CD4-positive, alpha-beta T cell (primary cell): ENCODE measurements at regions not wholly inside any gene's neighbourhood (a gene's known extent, or its start where the extent isn't known, plus 50 kb on each side); places are given as distances from the start of the nearest gene placed in this dataset.

ENCODE experiments used
- ATAC-seq: fragments of 200-7000 bp; cut with Tn5 transposase; one replicate; pipeline ENCODE4 v1.10.0; 2022; ENCODE audit warnings: mild to moderate bottlenecking; ENCODE audit not compliant: poor library complexity
- CTCF ChIA-PET: fragments of 350-600 bp; sonication (Branson Sonifier 250); formaldehyde crosslinking; loops from one replicate; lab custom pipeline; 2021; ENCODE audit warnings: antibody characterized with exemption, inconsistent platforms; lab: Charles Lee
- POLR2A ChIA-PET: fragments of 350-600 bp; sonication (Branson Sonifier 250); formaldehyde crosslinking; loops from one replicate; lab custom pipeline; 2021; ENCODE audit warnings: antibody characterized with exemption, inconsistent platforms; lab: Charles Lee
- DNase-seq, 14 experiments: peaks; one replicate each; pipeline ENCODE4 v3.0.0-alpha.2; 2013 to 2020; ENCODE audit warnings: mixed read lengths in 2 of 14
- H3K27ac ChIP-seq, 2 donors: one replicate each; pipeline versions ENCODE4 v1.5.1 to v1.7.0; 2013; ENCODE audit warnings: low read length in 2 of 2, low read depth in 1 of 2, mild to moderate bottlenecking in 1 of 2
- H3K27me3 ChIP-seq, 2 experiments: 1 replicate in 1 of 2; 2 replicates in 1 of 2; pipeline versions ENCODE4 v1.6.1 to v1.7.0; 2013; ENCODE audit warnings: low read length in 2 of 2, control low read depth in 1 of 2, mild to moderate bottlenecking in 1 of 2, moderate library complexity in 1 of 2; ENCODE audit not compliant: insufficient read depth in 2 of 2, control insufficient read depth in 1 of 2
- H3K36me3 ChIP-seq: one replicate; pipeline ENCODE4 v1.6.1; 2013; ENCODE audit warnings: low read length, control low read depth; ENCODE audit not compliant: insufficient read depth
- H3K4me1 ChIP-seq: one replicate; pipeline ENCODE4 v1.6.1; 2013; ENCODE audit warnings: low read length, control low read depth; ENCODE audit not compliant: insufficient read depth
- H3K4me3 ChIP-seq: one replicate; pipeline ENCODE4 v1.5.1; 2013; ENCODE audit warnings: mild to moderate bottlenecking, low read length, moderate library complexity
- H3K9me3 ChIP-seq, 2 experiments: 1 replicate in 1 of 2; 2 replicates in 1 of 2; pipeline versions ENCODE4 v1.6.1 to v1.7.0; 2013; ENCODE audit warnings: low read length in 2 of 2, mild to moderate bottlenecking in 2 of 2, control low read depth in 1 of 2, moderate library complexity in 1 of 2; ENCODE audit not compliant: control insufficient read depth in 1 of 2, insufficient read depth in 1 of 2
- H3K27ac Mint-ChIP-seq: one replicate; pipeline ENCODE4 v1.8.0; 2020; ENCODE audit warnings: mixed read lengths
- H3K27me3 Mint-ChIP-seq: one replicate; pipeline ENCODE4 v1.8.0; 2021; ENCODE audit warnings: mixed read lengths
- H3K36me3 Mint-ChIP-seq: one replicate; pipeline ENCODE4 v1.8.0; 2021; ENCODE audit warnings: low read depth, mixed read lengths
- H3K4me1 Mint-ChIP-seq: one replicate; pipeline ENCODE4 v1.8.0; 2021; ENCODE audit warnings: low read depth, mixed read lengths
- H3K4me3 Mint-ChIP-seq: one replicate; pipeline ENCODE4 v1.8.0; 2020; ENCODE audit warnings: mild to moderate bottlenecking, mixed read lengths
- H3K9me3 Mint-ChIP-seq: one replicate; pipeline ENCODE4 v1.8.0; 2020; ENCODE audit warnings: mixed read lengths
- intact Hi-C, 2 experiments: fragments of 100-400 bp; cut with DNase I in 1 of 2; cut with micrococcal nuclease in 1 of 2; formaldehyde crosslinking; loops; one replicate each; pipeline versions ENCODE4 v1.15.1 to v1.9.0; 2023 to 2025; cut with DNase I, micrococcal nuclease
- TF ChIP-seq, protein P1 (sequence below): fragments of 200-600 bp; IDR thresholded peaks from one replicate; pipeline ENCODE4 v1.8.0; 2022; ENCODE audit warnings: antibody characterized with exemption, mild to moderate bottlenecking

DNA sequence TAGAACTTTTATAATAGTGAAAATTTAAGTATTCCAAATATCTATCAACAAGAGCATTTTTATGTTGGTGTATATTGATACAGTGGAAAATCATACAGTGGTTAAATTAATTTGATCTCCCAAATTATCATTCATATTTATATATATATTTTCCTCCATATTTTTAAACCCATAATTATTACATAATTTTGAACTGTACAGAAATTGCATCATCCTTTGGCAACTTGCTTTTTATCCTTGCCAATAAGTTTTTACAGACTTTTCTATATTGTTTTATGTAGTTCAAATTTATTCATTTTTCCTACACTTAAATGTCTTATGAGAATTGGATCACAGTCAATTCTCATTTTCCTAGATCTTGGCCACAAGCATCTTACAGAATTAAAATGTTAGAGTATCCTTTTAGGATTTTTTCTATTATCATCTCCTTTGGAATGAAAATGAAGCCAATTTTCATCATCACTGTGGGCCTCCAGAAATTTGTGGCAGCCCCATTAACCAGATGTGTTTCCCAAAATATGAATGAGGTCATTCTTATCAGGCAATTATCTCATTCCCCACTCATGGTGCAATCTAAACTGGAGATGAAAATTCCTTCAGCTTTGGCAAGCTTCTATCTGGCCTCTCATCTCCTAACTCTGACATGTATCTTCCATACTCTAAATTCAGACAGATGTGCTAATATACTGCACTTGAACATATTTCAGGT, 94.2 kb upstream of the DLGAP1 start:
- ATAC-seq: no peak
- TF ChIP-seq, protein P1, sequence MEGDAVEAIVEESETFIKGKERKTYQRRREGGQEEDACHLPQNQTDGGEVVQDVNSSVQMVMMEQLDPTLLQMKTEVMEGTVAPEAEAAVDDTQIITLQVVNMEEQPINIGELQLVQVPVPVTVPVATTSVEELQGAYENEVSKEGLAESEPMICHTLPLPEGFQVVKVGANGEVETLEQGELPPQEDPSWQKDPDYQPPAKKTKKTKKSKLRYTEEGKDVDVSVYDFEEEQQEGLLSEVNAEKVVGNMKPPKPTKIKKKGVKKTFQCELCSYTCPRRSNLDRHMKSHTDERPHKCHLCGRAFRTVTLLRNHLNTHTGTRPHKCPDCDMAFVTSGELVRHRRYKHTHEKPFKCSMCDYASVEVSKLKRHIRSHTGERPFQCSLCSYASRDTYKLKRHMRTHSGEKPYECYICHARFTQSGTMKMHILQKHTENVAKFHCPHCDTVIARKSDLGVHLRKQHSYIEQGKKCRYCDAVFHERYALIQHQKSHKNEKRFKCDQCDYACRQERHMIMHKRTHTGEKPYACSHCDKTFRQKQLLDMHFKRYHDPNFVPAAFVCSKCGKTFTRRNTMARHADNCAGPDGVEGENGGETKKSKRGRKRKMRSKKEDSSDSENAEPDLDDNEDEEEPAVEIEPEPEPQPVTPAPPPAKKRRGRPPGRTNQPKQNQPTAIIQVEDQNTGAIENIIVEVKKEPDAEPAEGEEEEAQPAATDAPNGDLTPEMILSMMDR: no peak
- ChIA-PET POLR2A (no interaction called here), CTCF (no interaction called here)
- no peaks in the 10 kb centered on the region for H3K27me3 Mint-ChIP-seq
- H3K4me3 ChIP-seq: no peak overlapping the region
- H3K4me3 Mint-ChIP-seq: no peak overlapping the region
- H3K27me3 ChIP-seq: no peaks in the 10 kb centered on the region
- intact Hi-C loops: no loop called here
- no peak for DNase-seq
- H3K36me3 ChIP-seq: no peaks in the 10 kb centered on the region
- H3K4me1 Mint-ChIP-seq: no peaks in the 10 kb centered on the region
- H3K36me3 Mint-ChIP-seq: no peaks in the 10 kb centered on the region
- no peak overlapping the region for H3K27ac Mint-ChIP-seq
- no peak overlapping the region for H3K27ac ChIP-seq
- H3K4me1 ChIP-seq: no peaks in the 10 kb centered on the region
- H3K9me3 ChIP-seq: peaks cover 0 to 4% of the 10 kb centered on the region in 2 experiments
- H3K9me3 Mint-ChIP-seq: peaks cover 3% of the 10 kb centered on the region

DNA sequence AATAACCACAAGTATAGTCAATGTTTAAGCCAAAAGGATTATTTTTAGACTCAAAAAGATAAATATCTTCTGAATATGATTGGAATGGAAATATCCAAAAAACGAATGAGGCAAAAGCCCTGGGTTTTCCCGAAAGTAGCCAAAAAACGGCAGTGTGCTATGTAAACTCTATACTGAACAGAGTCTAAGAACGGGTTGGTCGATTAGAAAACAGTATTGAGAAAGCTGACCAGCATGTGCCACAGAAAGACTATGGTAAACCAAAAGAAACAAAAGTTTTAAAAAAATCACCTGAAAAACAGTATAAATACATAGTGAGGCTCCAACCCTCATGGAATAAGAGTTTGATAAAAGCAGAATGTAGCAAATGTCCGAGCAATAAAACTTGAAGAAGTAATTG, 92.0 kb upstream of the DLGAP1 start:
- H3K27ac Mint-ChIP-seq: no peak overlapping the region
- H3K4me1 Mint-ChIP-seq: no peaks in the 10 kb centered on the region
- Histone ChIP-seq H3K27me3 (no peaks in the 10 kb centered on the region), H3K4me3 (no peak overlapping the region), H3K36me3 (no peaks in the 10 kb centered on the region), H3K9me3 (peaks cover 0 to 4% of the 10 kb centered on the region in 2 experiments), H3K27ac (no peak overlapping the region), H3K4me1 (no peaks in the 10 kb centered on the region)
- intact Hi-C loops: no loop called here
- H3K27me3 Mint-ChIP-seq: no peaks in the 10 kb centered on the region
- DNase-seq (no peak), ATAC-seq (no peak)
- H3K9me3 Mint-ChIP-seq: peaks cover 3% of the 10 kb centered on the region
- TF ChIP-seq, protein P1: no peak
- POLR2A ChIA-PET: no interaction called here
- no peak overlapping the region for H3K4me3 Mint-ChIP-seq
- H3K36me3 Mint-ChIP-seq: no peaks in the 10 kb centered on the region
- CTCF ChIA-PET: no interaction called here

- Mint-ChIP-seq H3K4me1 (no peaks in the 10 kb centered on the region), H3K36me3 (no peaks in the 10 kb centered on the region), H3K4me3 (no peak overlapping the region), H3K9me3 (peaks cover 3% of the 10 kb centered on the region), H3K27me3 (no peaks in the 10 kb centered on the region), H3K27ac (no peak overlapping the region)
- DNase-seq (no peak), ATAC-seq (no peak)
- POLR2A ChIA-PET: no interaction called here
- intact Hi-C loops: no loop called here
- TF ChIP-seq, protein P1: no peak
- no peak overlapping the region for H3K4me3 ChIP-seq
- CTCF ChIA-PET: no interaction called here
- H3K27ac ChIP-seq: no peak overlapping the region
- no peaks in the 10 kb centered on the region for H3K27me3 ChIP-seq
- peaks cover 0 to 4% of the 10 kb centered on the region in 2 experiments for H3K9me3 ChIP-seq
- no peaks in the 10 kb centered on the region for H3K4me1 ChIP-seq
- no peaks in the 10 kb centered on the region for H3K36me3 ChIP-seq
Measured at GRCh38 chr18:4544142-4544541, 89.0 kb upstream of the DLGAP1 start.
